ENCODE measurements at regions not wholly inside any gene's neighbourhood (a gene's known extent, or its start where the extent isn't known, plus 50 kb on each side); places are given as distances from the start of the nearest gene placed in this dataset.
"Not testable (repeated sequence)": the region's sequence is repeated elsewhere in the genome, so short reads cannot be mapped to it uniquely, and the experiment has no call there.

DNA sequence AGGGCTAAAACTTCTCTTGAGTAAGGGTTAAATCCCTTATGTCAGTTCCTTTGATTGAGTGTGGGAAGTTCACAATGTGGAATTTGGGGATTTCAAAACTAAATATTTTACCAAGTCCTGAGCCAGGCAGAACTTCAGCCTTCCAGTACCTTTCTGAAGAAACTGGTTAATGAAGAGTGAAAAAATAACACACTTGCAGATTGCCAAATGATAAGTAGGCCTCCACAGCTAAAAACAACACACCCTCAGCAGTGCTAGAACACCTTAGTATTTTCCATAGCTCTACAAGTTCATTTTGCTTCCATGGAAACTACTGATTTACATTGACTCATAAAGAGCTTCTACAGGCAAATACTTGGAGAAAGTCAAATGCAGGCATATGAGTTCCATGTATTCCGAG lies 326.8 kb downstream of the ZNF674 start:
- no peak for DNase-seq

DNA sequence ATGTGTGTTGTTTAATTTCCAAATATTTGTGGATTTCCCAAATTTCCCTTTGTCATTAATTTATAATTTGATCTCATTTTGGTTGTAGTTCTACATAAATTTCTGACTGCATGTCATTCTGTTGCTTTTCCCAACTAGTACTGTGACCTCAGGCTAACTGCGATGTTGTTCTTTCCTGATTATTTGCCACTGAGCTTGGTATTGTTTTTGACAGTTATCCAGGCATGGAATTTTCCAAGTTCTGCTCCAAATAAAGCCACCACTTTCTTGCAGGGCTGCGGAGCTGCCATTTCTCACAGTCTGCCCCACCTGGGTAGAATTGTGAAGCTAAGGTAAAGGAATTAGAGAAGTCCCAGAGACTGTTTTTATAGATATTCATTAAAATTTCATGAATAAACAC lies 328.8 kb downstream of the ZNF674 start:
- no peak for DNase-seq

DNA sequence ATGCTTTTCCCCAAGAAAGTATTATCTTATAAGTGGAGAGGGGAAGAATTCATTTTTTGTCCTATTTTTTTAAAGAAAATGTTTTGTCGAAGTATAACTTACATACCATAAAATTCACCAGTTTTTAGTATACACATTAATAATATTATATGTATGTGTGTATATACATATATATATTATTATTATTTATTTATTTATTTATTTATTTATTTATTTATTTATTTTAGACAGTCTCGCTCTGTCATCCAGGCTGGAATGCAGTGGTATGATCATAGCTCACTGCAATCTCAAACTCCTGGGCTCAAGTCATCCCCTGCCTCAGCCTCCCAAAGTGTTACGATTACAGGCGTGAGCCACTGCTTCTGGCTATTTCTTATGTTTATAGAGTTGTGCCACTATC lies 334.1 kb downstream of the ZNF674 start:
- no peak for DNase-seq

DNA sequence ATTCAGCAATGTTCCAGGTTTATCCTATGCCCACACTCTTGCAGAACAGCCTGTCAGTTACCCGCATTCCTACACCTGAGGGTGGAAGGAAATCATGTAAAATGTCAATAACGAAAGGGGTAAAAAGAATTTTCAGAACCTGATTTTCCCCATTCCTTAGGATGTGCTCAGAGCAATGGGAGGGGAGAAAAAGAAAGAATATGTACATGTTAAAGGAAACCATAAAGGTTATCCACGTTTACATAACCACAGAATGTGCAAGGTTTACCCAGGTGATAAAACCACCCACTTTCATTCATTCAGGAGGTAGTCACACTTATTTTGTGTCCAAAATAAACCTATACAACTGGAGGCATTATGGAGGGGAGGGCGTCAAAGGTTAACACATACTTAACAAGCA lies 335.5 kb downstream of the ZNF674 start:
- no peak for DNase-seq

DNA sequence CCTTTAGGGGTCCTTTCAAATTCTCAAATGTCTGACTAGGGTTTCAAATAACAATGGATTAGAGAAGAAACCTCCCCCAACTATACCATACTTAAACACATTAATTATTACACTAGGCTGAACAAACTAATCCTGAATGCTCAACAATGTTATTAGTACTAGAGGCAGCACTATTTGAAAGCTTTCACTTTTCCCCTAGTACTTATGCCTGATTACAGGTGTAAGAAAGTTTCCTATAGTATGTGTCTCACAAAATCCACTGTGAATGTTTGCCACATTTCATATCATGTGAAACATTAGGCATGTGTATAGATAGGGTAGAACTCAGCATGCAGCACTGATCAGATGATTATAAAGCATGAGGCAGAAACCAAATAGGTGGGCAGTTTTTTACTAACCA lies 336.2 kb downstream of the ZNF674 start:
- DNase-seq = no peak

DNA sequence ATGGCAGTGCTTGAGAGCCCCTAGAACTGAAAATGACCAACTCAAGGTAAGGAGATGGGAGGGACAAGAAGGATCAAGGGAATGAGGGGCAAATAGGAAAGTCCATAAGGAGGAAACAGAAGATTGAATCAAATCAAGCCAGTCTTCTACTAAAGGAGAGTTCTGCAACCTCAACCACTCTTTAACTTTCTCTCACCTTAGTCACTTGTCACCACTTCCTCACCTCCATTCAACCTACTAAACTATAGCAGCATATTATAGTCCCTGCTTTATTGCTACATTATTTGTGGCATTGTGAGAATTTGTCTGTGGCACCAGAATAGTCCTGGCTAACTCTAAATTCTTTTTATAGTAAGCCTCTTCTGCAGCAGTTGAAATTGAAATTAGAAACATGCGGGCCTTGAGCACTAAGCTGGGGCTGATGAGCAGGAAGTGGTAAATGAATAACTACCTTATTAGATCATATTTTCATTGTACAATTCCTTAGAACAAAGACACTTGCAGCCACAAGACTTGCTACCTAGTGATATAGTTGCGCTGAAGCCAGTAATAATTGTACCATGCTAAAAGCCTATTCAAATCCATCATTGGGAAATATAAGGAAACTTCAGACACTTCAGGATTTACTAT lies 336.9 kb downstream of the ZNF674 start:
- no peak for DNase-seq

DNA sequence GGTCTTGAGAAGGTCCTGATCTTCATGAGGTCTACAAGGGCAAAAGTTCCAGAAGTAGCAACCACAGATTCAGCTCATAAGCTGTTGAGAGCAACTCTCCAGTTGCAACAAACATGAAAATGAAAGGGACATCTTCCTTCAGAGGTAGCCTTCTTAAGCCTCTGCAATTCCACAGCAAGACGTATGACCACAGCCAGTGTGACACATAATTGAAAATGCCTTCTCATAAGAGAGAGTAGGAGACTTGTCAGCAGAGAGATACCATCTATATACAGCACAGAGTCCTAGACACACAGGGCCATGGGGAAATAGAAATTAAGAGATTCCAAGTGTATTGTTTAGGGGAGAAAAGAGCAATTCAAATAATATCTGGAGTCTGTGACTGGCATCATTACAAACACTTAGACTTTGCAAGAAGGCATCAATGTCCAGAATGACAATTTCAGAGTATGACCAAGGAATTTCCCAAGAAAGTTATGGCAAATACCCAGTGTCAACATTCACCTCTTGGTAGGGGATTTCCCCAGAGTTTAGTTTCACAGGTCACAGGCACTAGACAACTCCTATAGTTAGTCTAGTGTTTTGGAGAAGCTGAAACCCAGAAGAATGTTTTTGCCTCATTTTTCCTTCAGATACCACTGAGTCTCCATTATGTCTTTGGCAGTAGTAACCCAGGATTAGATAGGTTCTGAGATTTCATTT lies 340.3 kb downstream of the ZNF674 start:
- DNase-seq = no peak

DNA sequence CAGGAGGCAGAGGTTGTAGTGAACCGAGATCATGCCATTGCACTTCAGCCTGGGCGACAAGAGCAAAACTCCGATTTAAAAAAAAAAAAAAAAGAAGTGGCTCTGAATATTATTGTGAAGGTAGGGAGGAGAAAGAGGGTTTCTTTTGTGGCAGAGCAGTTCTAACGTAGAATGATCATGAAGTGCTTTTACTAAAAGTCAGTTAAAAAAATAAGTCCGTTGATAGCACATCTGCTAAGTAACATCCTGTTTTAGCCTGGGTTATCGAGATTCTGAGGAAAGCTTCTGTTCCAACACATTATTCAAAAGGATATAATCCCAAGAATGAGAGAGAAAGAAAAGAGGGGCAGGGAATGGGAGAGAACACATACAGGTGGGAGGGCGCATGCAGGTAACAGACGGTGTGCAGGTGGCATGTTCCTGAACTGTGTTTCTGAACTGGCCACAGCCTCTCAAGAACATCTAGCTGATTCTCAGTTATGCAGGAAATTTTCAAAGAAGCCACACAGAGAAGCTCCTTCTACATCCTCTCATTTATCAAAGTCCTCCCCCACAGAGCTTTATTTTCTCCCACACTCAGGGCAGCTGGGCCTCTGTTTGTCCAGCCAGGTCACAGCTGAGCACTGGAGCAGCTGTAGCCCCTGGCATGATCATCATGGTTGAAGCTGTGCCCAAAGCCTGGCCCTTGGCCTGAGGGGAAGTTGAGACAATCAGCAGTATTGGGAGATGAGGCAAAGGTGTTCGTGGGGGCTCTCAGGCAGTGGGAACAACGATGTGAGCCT lies 342.3 kb downstream of the ZNF674 start:
- DNase-seq = no peak

DNA sequence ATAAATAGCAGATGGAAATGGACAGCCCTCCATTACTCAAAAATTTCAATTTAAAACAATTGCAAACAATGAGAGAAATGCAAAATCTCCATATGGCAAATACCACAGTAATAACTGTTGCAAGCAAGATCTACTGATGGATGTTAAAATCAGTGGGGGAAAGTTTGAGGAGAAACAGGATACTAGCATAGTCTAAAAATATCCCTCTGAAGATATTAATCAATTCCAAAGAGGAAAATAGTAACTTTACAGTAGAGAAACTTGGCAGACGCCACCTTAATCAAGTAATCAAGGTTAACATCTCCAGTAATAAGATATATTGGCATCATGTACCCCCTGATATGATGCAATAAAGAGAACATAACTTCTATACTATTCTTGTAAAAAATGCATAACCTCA lies 344.8 kb downstream of the ZNF674 start:
- no peak for DNase-seq

DNA sequence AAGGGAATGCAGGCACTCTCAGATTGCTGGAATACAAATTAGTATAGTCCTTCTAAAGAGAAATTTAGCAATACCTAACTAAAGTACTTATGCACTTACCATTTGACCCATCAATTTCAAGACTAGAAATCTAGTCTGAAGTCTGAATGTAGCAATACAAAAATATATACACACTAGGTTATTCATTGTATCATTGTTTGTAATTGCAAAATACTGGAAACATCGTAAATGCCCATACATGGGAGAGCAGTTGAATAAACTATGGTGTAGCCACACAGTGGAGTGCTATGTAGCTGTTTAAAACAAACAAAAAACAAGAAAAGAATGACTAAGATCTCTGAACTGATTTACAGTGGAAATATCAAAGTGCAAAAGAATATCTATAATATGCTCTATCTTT lies 346.4 kb downstream of the ZNF674 start:
- no peak for DNase-seq

DNA sequence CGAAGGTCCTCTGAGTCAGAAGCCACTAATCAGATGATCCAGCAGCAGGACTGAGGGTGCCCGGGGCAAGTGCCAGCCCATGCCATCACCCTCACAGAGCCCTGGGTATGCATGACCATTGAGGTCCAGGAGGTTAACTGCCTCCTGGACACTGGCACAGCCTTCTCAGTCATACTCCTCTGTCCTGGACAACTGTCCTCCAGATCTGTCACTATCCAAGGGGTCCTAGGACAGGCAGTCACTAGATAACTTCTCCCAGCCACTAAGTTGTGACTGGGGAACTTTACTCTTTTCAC lies 358.5 kb downstream of the ZNF674 start:
- not testable (repeated sequence) for DNase-seq

DNA sequence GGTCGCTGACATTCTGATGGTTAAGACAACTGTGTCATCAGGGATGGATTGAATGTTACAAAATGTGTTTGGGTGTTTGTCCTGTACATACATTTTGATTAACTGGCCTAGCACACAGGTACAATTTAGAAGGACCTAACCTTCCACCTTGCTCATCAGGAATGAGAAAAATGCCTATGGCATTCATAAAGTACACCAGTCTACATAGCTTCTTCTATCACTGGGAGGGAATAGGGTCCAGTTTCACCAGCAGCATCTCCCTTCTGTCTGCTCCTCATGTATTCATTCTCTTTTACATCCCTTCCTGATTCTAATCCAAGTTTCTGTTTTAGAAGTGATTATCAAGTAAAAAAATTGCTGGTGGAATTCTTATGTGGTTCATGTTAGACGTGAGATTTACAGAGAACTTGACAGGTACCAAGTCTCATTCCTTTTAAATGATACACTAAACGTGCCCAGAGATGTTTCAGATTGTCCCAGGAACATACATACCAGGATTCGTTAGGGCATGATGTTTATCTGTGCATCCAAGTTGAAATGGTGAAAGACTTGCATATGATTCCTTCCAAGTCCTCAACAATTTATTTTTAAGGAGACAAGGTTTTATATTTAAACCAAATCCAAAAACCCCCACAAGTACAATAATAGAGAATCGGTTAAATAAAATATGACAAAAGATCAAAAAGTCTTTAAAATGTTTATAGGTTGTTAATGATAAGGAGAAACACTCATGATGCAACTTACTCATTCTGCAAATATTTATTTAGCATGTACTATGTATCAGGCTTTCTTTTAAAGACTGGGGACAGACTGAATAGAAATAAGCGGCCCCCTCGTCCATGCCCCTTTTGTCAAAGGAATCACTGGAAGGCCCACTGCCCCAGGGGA lies 359.1 kb downstream of the ZNF674 start:
- DNase-seq = no peak

DNA sequence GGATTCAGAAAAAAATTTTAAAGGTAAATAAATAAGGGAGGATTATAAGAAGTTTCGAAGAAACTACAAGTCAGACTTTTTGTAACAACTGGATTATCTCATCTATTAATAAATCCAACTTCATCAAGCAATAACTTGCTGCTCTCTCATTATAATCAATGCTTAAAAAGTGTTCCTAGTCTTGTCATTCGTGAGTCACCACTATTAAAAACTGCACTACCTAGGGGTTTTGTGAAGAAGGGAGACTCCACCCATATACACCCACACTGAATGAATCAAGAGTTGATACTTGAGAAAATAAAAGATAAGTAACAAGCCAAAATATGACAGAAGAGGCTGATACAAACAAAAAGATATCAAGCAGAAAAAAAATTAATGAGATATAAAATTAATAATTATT lies 360.5 kb downstream of the ZNF674 start:
- no peak for DNase-seq

DNA sequence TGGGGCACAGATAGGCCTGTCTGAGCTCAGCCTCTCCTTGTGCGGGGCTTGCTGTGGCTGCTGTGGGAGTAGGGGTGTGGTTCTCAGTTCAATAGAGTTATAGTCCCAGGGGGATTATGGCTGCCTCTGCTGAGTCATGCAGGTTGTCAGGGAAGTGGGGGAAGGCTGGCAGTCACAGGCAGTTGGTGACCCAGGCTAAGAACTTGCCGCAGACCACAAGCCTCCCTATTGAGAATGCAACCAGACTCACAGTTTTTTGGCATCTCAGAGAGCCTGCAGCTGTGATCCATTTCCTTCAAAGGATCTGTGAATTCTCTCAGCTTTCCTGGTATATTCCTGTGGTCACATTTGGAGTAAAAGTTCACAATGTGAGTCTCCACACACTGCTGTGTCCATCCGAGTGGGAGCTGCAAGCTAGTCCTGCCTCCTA lies 364.9 kb downstream of the ZNF674 start:
- no peak for DNase-seq

DNA sequence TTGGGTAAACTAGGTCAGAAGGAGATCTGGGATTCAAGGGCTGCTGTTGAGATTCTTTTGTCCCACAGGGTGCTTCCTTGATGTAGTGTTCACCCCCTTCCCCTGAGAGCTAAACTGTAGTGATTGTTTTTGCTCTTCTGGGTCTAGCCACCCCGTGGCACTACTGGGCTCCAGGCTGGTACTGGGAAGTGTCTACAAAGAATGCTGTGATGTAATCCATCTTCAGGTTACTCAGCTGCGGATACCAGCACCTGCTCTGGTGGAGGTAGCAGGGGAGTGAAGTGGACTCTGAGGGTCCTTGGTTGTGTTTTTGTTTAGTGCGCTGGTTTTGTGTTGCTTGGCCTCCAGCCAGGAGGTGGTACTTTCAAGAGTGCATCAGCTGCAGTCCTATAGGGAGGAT lies 365.5 kb downstream of the ZNF674 start:
- no peak for DNase-seq

DNA sequence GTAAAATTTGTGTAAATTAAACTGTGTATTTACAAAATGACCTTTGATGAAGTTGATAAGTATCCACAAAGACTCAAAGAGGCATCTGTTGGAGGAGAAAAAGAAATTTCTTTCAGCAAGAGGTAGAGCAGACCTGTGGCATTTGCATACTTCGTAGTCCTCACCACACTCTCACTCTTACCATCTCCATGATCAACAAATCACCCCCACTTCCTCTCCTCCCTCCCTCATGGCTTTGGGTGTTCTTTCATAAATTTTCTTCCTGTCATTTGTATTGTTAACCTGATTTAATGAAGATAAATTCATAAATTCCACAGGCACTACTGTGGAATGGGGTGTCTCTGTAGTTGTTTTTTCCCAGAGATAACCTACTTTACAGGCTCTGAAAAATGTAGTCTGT lies 366.5 kb downstream of the ZNF674 start:
- DNase-seq = no peak

DNA sequence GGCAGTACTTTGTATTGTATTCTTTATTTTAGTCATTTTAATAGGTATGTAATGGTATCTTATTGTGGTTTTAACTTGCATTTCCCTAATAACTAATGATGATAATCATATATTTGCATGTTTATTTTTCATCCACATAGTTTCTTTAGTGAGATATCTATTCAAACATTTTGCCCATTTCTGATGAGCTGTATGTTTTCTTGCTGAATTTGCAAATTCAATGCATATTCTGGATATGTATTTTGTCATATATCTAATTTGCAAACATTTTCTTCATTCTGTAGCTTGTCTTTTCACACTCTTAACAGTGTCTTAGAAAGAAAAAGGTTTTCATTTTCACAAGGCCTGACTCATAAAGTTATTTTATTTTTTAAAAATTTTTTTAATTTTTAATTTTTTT lies 372.1 kb downstream of the ZNF674 start:
- no peak for DNase-seq

DNA sequence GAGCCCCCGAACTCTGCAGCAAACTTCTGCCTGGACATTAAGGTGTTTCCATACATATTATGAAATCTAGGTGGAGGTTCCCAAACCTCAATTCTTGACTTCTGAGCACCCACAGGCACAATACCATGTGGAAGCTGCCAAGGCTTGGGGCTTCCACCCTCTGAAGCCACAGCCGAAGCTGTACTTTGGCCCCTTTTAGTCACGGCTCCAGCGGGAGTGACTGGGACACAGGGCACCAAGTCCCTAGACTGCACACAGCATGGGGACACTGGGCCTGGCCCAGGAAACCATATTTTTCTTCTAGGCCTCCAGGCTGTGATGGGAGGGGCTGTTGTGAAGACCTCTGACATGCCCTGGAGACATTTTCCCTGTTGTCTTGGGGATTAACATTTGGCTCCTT lies 373.8 kb downstream of the ZNF674 start:
- not testable (repeated sequence) for DNase-seq

DNA sequence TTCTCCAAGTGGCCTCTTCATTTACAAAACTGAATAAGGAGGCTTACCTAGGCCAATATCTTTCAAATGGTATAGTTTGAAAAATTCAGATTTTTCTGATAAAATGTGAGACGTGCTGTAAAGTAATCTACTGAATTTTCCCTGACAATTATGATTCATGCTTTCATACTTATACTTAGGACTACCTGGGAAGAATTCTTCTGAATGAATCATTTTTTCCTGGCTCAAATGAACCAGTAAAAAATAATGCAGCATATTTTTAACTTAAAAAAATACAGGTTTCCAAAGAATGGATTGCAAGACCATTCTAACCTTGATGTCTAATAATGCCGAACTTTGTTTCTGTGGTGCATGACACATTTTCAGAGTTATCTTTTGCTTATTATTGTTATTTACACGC lies 375.4 kb downstream of the ZNF674 start:
- no peak for DNase-seq

DNA sequence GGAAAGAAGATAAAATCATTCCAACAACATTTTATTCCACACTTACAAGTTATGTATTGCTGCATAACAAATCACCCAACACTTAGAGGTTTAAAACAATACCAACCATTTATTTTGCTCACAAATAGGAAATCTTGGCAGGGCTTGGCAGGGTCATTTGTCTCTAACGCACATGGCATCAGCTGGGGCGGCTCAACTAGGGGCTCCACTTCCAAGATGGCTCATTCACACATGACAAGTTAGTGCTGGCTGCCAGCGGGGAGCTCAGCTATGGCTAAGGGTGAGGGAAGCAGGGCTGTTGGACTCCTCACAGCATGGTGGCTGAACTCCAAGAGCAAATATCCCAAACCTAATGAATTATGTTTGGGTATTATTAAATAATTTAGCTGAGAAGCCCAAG lies 377.0 kb downstream of the ZNF674 start:
- no peak for DNase-seq

DNA sequence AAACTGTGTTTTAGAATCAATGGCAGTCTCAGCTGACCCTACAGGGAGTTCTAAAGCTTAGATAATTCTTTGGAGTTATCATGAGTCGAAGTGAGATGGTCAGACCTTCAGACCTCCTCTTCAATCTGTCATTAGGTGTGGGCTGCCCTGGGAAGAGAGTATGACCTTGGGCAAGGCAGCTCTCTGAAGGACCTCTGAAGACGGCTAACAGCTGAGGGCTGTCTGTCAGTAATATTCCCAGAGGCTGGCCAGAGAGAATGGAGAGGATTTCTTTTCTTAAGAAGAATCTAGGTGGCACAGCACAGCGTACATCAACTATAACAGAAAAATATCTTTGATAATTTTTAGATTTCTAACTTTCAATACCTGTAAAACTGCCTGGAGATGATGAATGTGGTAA lies 379.4 kb downstream of the ZNF674 start:
- no peak for DNase-seq

DNA sequence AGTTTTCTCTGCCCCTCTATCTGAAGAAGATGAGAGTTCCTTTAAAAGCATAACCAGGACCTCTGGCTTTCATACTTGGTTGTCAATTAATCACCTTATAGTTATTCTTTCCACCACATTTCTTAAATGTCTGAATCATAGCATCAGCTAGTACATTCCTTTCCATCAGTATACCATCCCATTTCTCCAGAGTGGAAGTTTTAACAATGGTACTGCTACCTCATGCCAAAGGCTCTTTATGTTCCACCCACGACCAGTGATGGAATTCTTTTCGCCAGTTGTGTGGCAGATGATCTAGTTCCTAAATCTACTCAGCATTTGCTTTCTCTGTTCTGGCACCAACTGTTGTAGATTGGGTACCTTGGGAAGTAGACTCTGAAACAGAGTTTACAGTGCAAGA lies 379.8 kb downstream of the ZNF674 start:
- DNase-seq = no peak

DNA sequence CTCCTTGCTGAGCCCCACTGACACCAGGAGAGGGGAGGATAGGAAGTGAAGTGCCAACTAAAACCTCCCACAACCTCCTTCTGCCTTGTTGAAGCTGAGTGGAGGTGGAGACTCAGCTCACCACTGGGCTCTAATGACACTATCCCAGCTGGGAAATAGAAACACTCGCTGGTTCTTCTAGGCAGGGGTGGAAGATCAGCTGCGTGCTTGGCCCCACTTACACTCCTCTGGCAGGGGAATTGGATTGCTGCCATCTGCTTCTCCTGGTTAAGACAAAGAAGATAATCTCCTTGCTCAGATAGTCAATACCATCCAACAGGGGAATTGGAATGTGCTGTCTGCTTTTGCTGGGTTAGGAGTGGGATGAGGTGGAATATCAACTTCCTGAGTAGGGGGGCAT lies 392.5 kb downstream of the ZNF674 start:
- DNase-seq = no peak
